EL (cell line): ENCODE measurements at regions not wholly inside any gene's neighbourhood (a gene's known extent, or its start where the extent isn't known, plus 50 kb on each side); places are given as distances from the start of the nearest gene placed in this dataset.

Experiments used
- DNase-seq: peaks from one replicate; pipeline ENCODE4 v3.0.0-alpha.2; 2016

GRCh38 chr20:11820838-11821237, 96.9 kb upstream of the BTBD3 start:
- no peak for DNase-seq

GRCh38 chr20:11822540-11822794, 95.2 kb upstream of the BTBD3 start:
- DNase-seq: no peak

GRCh38 chr20:11826334-11826733, 91.4 kb upstream of the BTBD3 start:
- no peak for DNase-seq

- no peak for DNase-seq
Observed at GRCh38 chr20:11832397-11832796, 85.3 kb upstream of the BTBD3 start.

- no peak for DNase-seq
Observed at GRCh38 chr20:11832851-11833250, 84.8 kb upstream of the BTBD3 start.

GRCh38 chr20:11833825-11834224, 83.9 kb upstream of the BTBD3 start:
- DNase-seq: no peak

GRCh38 chr20:11838076-11838636, 79.5 kb upstream of the BTBD3 start:
- no peak for DNase-seq

- DNase-seq: no peak
Observed at GRCh38 chr20:11841972-11842461, 75.7 kb upstream of the BTBD3 start.

GRCh38 chr20:11843289-11843688, 74.4 kb upstream of the BTBD3 start:
- no peak for DNase-seq

GRCh38 chr20:11844691-11845090, 73.0 kb upstream of the BTBD3 start:
- DNase-seq: peak; percentile 18

- DNase-seq: peak; percentile 62
Observed at GRCh38 chr20:11845340-11845739, 72.4 kb upstream of the BTBD3 start.

GRCh38 chr20:11846131-11846530, 71.6 kb upstream of the BTBD3 start:
- DNase-seq: no peak

- no peak for DNase-seq
Observed at GRCh38 chr20:11847827-11848226, 69.9 kb upstream of the BTBD3 start.

- DNase-seq: no peak
Observed at GRCh38 chr20:11849270-11849915, 68.3 kb upstream of the BTBD3 start.

GRCh38 chr20:11849976-11850670, 67.6 kb upstream of the BTBD3 start:
- peak; percentile 88 for DNase-seq

GRCh38 chr20:11850901-11851300, 66.8 kb upstream of the BTBD3 start:
- peak; percentile 82 for DNase-seq

GRCh38 chr20:11851646-11852045, 66.0 kb upstream of the BTBD3 start:
- DNase-seq: no peak

GRCh38 chr20:11852189-11852588, 65.5 kb upstream of the BTBD3 start:
- DNase-seq: no peak

- DNase-seq: peak; percentile 75
Observed at GRCh38 chr20:11852811-11853210, 64.9 kb upstream of the BTBD3 start.

GRCh38 chr20:11853359-11853758, 64.3 kb upstream of the BTBD3 start:
- no peak for DNase-seq

- DNase-seq: no peak
Observed at GRCh38 chr20:11861479-11861878, 56.2 kb upstream of the BTBD3 start.

- DNase-seq: peak; percentile 4
Observed at GRCh38 chr20:11867291-11867919, 50.3 kb upstream of the BTBD3 start.
